D341Med (cell line): ENCODE measurements at regions not wholly inside any gene's neighbourhood (a gene's known extent, or its start where the extent isn't known, plus 50 kb on each side); places are given as distances from the start of the nearest gene placed in this dataset.
"Not testable (repeated sequence)": the region's sequence is repeated elsewhere in the genome, so short reads cannot be mapped to it uniquely, and the experiment has no call there.

ENCODE experiments used
- DNase-seq: peaks from one replicate; pipeline ENCODE4 v3.0.0; 2012; ENCODE audit warnings: low spot score

GRCh38 chr6:115545672-115545986 lies 515.1 kb downstream of the FRK start:
- no peak for DNase-seq

GRCh38 chr6:115544765-115545671 lies 515.7 kb downstream of the FRK start:
- peak; percentile 68 for DNase-seq

- no peak for DNase-seq
Measured at GRCh38 chr6:115540077-115540869, 520.4 kb downstream of the FRK start.

- no peak for DNase-seq
Measured at GRCh38 chr6:115539531-115539930, 521.2 kb downstream of the FRK start.

- DNase-seq: no peak
Measured at GRCh38 chr6:115524821-115525220, 535.9 kb downstream of the FRK start.

GRCh38 chr6:115521747-115522146 lies 538.9 kb downstream of the FRK start:
- DNase-seq: not testable (repeated sequence)

- DNase-seq: no peak
Measured at GRCh38 chr6:115514656-115515055, 546.0 kb downstream of the FRK start.

- DNase-seq: no peak
Measured at GRCh38 chr6:115512923-115513322, 547.8 kb downstream of the FRK start.

- DNase-seq: no peak
Measured at GRCh38 chr6:115511771-115512170, 548.9 kb downstream of the FRK start.

GRCh38 chr6:115502432-115502831 lies 558.3 kb downstream of the FRK start:
- not testable (repeated sequence) for DNase-seq

GRCh38 chr6:115495184-115495583 lies 565.5 kb downstream of the FRK start:
- DNase-seq: no peak

- no peak for DNase-seq
Measured at GRCh38 chr6:115487331-115487730, 573.4 kb downstream of the FRK start.

GRCh38 chr6:115485400-115485799 lies 575.3 kb downstream of the FRK start:
- no peak for DNase-seq

GRCh38 chr6:115480543-115480942 lies 580.1 kb downstream of the FRK start:
- DNase-seq: not testable (repeated sequence)

- DNase-seq: no peak
Measured at GRCh38 chr6:115474443-115475041, 586.1 kb downstream of the FRK start.

GRCh38 chr6:115468272-115469005 lies 592.3 kb downstream of the FRK start:
- no peak for DNase-seq

- no peak for DNase-seq
Measured at GRCh38 chr6:115467726-115468125, 593.0 kb downstream of the FRK start.

GRCh38 chr6:115460913-115461312 lies 599.8 kb downstream of the FRK start:
- no peak for DNase-seq

- no peak for DNase-seq
Measured at GRCh38 chr6:115456848-115457247, 603.8 kb downstream of the FRK start.

- no peak for DNase-seq
Measured at GRCh38 chr6:115443825-115444478, 616.7 kb downstream of the FRK start.

GRCh38 chr6:115442323-115442722 lies 618.4 kb downstream of the FRK start:
- DNase-seq: no peak

- DNase-seq: no peak
Measured at GRCh38 chr6:115441651-115442050, 619.0 kb downstream of the FRK start.
